WI38 (cell line): ENCODE measurements at regions not wholly inside any gene's neighbourhood (a gene's known extent, or its start where the extent isn't known, plus 50 kb on each side); places are given as distances from the start of the nearest gene placed in this dataset.

ENCODE experiments used
- H3K4me3 ChIP-seq: 2 replicates; pipeline ENCODE4 v1.5.1; 2011; ENCODE audit warnings: low read depth, mild to moderate bottlenecking, control low read depth, low read length
- TF ChIP-seq, protein P1 (sequence below): IDR thresholded peaks from 2 replicates; pipeline ENCODE4 v1.5.1; 2012; ENCODE audit warnings: low read depth, mild to moderate bottlenecking, control low read depth, low read length

DNA sequence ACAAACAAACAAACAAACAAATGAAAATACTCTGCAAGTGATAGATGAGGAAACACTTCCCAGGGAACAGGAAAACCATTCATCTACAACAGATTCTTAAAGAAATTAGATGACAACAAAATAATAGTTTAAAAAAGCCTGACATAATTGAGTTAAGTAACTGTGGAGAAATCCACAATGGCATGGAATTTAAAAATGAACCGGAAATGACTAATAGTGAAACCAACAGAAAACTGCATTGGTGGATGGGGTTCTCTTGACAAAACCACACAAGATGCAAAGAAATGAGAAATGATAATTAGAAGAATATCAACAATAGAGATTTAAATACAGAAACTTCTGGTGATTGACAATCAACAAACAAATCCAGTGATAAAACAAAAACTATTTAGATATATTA lies 785.6 kb downstream of the QKI start:
- TF ChIP-seq, protein P1, sequence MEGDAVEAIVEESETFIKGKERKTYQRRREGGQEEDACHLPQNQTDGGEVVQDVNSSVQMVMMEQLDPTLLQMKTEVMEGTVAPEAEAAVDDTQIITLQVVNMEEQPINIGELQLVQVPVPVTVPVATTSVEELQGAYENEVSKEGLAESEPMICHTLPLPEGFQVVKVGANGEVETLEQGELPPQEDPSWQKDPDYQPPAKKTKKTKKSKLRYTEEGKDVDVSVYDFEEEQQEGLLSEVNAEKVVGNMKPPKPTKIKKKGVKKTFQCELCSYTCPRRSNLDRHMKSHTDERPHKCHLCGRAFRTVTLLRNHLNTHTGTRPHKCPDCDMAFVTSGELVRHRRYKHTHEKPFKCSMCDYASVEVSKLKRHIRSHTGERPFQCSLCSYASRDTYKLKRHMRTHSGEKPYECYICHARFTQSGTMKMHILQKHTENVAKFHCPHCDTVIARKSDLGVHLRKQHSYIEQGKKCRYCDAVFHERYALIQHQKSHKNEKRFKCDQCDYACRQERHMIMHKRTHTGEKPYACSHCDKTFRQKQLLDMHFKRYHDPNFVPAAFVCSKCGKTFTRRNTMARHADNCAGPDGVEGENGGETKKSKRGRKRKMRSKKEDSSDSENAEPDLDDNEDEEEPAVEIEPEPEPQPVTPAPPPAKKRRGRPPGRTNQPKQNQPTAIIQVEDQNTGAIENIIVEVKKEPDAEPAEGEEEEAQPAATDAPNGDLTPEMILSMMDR = no peak
- no peak overlapping the region for H3K4me3 ChIP-seq

DNA sequence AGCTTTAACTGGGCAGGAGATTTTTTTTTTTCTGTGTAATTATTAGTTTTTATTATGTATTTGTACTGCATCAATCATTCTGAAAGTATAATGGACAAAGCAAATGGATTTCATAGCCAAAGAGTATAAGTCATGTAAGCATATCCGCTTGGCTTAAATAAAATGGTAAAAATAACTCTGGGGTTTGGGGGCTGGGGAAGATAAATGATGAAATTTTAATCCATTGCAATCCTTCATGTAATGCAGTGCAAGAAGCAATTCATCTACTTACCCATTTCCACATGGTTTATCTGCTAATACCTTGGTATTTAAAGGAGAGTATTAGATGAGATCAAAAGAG lies 781.4 kb downstream of the QKI start:
- TF ChIP-seq, protein P1 = no peak
- no peak overlapping the region for H3K4me3 ChIP-seq

DNA sequence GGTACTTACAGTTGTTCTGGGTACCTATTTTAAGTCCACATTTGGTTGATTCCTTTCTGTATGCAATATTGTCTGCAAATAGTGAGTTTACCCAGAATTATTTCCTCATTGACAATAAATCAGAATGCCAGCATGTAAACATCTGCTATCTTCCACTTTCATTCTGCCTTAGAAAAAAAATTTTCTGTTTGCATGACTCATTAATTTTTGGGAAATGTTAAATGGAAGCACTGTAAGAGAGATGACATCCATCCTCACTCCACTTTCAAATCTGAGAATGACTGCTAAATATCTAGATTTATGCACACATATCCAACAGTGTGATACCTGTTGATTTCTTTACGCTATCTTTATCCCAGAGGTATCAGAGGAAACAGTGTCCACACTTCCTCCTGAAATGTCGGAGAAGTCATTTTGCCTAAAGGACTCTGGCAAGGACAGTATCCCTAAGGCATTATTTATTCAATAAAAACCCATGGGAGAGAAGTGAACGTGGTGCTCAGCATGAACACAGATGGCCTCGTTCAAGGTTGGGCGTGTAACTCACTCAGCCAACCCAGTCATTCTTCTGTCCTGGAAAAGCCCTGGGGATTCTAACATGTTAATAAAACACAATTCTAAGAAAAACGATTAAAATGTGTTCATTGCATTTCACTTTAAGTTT lies 780.9 kb downstream of the QKI start:
- TF ChIP-seq, protein P1 = no peak
- no peak overlapping the region for H3K4me3 ChIP-seq

DNA sequence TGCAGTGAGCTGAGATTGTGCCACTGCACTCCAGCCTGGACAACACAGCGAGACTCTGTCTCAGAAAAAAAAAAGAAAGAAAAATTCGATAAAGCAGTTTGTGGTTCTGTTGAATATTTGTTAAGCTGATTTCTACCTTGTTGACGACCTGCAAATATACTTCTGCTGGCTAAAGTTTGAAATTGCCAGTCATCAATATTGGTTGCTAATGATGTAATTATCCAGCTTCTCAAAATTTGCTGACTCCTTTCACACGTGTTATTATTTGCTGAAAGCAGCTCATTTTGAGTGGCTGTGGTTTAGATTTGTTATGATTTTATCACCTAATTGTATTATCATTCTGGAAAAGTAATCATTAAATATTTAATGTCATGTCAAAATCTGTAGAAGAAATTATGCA lies 774.3 kb downstream of the QKI start:
- no peak overlapping the region for H3K4me3 ChIP-seq
- TF ChIP-seq, protein P1 = no peak

DNA sequence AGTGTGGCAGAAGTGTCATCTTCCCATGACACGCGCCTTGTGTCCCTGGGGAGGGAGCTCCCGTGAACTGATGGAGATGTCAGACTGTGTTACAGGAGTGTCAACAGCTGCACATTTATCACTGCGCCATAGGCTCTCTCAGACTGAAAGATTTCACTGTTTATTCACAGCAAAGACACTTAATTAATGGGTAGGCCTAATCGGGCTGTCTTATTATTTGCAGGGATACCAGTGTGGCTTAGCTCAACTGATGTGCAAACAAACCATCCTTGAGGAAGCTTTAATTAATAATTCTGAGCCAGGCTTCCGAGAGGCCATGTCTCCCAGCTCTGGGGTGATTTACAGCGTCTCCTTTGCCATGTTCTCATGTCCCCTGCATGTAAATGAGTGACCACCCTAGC lies 771.0 kb downstream of the QKI start:
- TF ChIP-seq, protein P1 = no peak
- H3K4me3 ChIP-seq = no peak overlapping the region

DNA sequence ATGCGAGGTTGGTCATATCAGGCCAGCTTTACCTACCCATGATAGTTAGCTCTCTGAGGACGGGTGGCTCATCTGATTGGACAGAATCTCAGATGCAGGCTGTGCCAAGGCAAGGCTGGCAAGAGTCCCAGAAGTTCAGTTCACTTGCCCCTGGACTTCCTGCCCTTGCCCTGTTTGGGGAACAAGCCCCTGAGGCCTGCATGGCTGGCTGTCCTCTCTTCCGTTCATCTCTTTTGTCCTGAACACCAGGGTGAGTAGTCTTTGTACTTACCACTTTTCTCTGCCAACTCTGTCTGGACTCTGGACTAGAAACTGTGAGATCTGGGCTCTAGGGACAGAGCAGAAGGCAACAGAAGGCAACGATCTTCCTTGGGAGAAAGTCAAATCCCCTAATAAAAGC lies 769.9 kb downstream of the QKI start:
- TF ChIP-seq, protein P1 = no peak

DNA sequence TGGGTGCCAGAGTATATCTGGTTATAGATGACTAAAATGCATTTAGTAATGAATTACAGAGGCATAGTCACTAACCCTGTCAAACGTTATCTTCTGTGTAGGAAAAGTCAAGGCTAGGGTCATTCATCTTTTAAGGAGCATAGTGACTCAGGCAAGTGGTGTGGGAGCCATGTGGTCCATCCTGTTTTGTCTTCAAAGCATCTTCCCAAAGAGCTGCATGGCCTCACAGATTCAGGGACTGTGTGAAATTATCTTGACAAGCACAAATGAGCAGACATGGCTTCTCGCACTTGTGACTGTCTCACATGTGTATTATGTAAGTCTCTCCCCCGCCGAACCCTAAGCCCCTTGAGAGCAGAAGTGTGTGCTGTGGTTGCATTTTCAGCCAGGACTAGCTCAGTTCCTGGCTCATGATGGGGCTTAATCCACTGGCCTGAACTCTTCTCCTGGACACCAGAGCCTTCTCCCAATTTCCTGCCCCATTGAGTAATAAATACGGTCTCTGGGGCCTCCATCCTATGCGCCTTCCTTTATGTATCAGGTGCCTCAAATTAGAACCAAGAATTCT lies 769.1 kb downstream of the QKI start:
- H3K4me3 ChIP-seq = no peak overlapping the region
- TF ChIP-seq, protein P1 = no peak

More for the DNA sequence above, 769.9 kb downstream of the QKI start:
- H3K4me3 ChIP-seq = no peak overlapping the region
